H1 (cell line): ENCODE measurements at regions not wholly inside any gene's neighbourhood (a gene's known extent, or its start where the extent isn't known, plus 50 kb on each side); places are given as distances from the start of the nearest gene placed in this dataset.

ENCODE experiments used
- CTCF ChIA-PET: fragments of 300-600 bp; sonication (Branson Sonifier 250); formaldehyde crosslinking; loops from one replicate; lab custom pipeline; 2021; ENCODE audit not compliant: partially characterized antibody; lab: Charles Lee
- POLR2A ChIA-PET: fragments of 300-600 bp; sonication (Branson Sonifier 250); formaldehyde crosslinking; loops from one replicate; lab custom pipeline; 2021; ENCODE audit warnings: inconsistent platforms; ENCODE audit not compliant: partially characterized antibody; lab: Charles Lee
- DNase-seq, 2 experiments: peaks; one replicate each; pipeline versions ENCODE4 v3.0.0 to v3.0.0-alpha.2; 2010 to 2022; ENCODE audit warnings: low spot score in 2 of 2, low read depth in 1 of 2, mixed read lengths in 1 of 2
- FAIRE-seq: peaks from 2 replicates; lab custom pipeline; 2011; peaks lifted over from hg19 to GRCh38; lab: Jason Lieb, UNC
- H2AFZ ChIP-seq: 2 replicates; pipeline ENCODE4 v1.8.1; 2012; ENCODE audit warnings: low read length, inconsistent platforms
- H2AK5ac ChIP-seq: 2 replicates; pipeline ENCODE4 v1.6.1; 2013; ENCODE audit warnings: low read depth, low read length
- H2BK120ac ChIP-seq: replicated peaks from 2 replicates; pipeline ENCODE3; 2013; ENCODE audit warnings: low read depth, low read length, inconsistent platforms
- H2BK12ac ChIP-seq: 2 replicates; pipeline ENCODE4 v1.6.1; 2013; ENCODE audit warnings: low read depth, low read length
- H2BK15ac ChIP-seq: 2 replicates; pipeline ENCODE4 v1.6.1; 2013; ENCODE audit warnings: low read length
- H2BK20ac ChIP-seq: 2 replicates; pipeline ENCODE4 v1.6.1; 2013; ENCODE audit warnings: low read length
- H2BK5ac ChIP-seq: 2 replicates; pipeline ENCODE4 v1.6.1; 2013; ENCODE audit warnings: low read depth, low read length
- H3K14ac ChIP-seq: 2 replicates; pipeline ENCODE4 v1.6.1; 2013; ENCODE audit warnings: inconsistent platforms; ENCODE audit not compliant: insufficient read length
- H3K18ac ChIP-seq: 2 replicates; pipeline ENCODE4 v1.6.1; 2013; ENCODE audit warnings: low read length; ENCODE audit errors: extremely low read depth
- H3K23ac ChIP-seq: 2 replicates; pipeline ENCODE4 v1.6.1; 2013; ENCODE audit warnings: inconsistent platforms; ENCODE audit not compliant: insufficient read length
- H3K23me2 ChIP-seq: 2 replicates; pipeline ENCODE4 v1.6.1; 2013; ENCODE audit warnings: low read depth, low read length
- H3K27ac ChIP-seq: 2 replicates; pipeline ENCODE4 v1.6.1; 2011; ENCODE audit warnings: low read depth, low read length, inconsistent platforms
- H3K27me3 ChIP-seq, 4 experiments: replicated peaks in 1 of 4; 1 replicate in 1 of 4; 2 replicates in 3 of 4; pipeline versions ENCODE4 v1.6.1 to v1.8.1; 2011 to 2013; ENCODE audit warnings: low read length in 3 of 4, mild to moderate bottlenecking in 3 of 4, inconsistent platforms in 2 of 4, mixed read lengths in 2 of 4, moderate library complexity in 1 of 4; ENCODE audit not compliant: control insufficient read depth in 3 of 4, insufficient read depth in 3 of 4; ENCODE audit errors: extremely low read depth in 1 of 4
- H3K36me3 ChIP-seq, 4 experiments: 2 replicates each; pipeline versions ENCODE4 v1.6.1 to v1.8.1; 2011 to 2013; ENCODE audit warnings: mild to moderate bottlenecking in 4 of 4, low read length in 3 of 4, moderate library complexity in 2 of 4, control low read depth in 1 of 4, inconsistent platforms in 1 of 4; ENCODE audit not compliant: insufficient read depth in 4 of 4, control insufficient read depth in 2 of 4
- H3K4ac ChIP-seq: replicated peaks from 2 replicates; pipeline ENCODE3; 2013; ENCODE audit warnings: low read length, low read depth, mixed read lengths, inconsistent platforms; ENCODE audit not compliant: insufficient read length
- H3K4me1 ChIP-seq, 4 experiments: replicated peaks in 1 of 4; 1 replicate in 1 of 4; 2 replicates in 3 of 4; pipeline versions ENCODE4 v1.6.1 to v1.8.1; 2011 to 2013; ENCODE audit warnings: low read length in 3 of 4, inconsistent platforms in 2 of 4, mixed read lengths in 1 of 4; ENCODE audit not compliant: insufficient read depth in 4 of 4, control insufficient read depth in 3 of 4
- H3K4me2 ChIP-seq, 2 experiments: 2 replicates each; pipeline versions ENCODE4 v1.6.1 to v1.8.1; 2011 to 2013; ENCODE audit warnings: low read depth in 2 of 2, low read length in 2 of 2, control low read depth in 1 of 2, inconsistent platforms in 1 of 2, mild to moderate bottlenecking in 1 of 2; ENCODE audit not compliant: insufficient read depth in 1 of 2
- H3K4me3 ChIP-seq, 4 experiments: fragments of 200-600, 300-600 bp in 1 of 4; sonication (generic), shearing (Covaris generic), sonication (Bioruptor Twin) in 1 of 4; 2 replicates each; pipeline versions ENCODE4 v1.5.1 to v1.8.1; 2011 to 2016; ENCODE audit warnings: low read length in 4 of 4, low read depth in 3 of 4, control low read depth in 2 of 4, inconsistent platforms in 2 of 4, mild to moderate bottlenecking in 2 of 4, mixed read lengths in 1 of 4, moderate library complexity in 1 of 4; ENCODE audit not compliant: insufficient read depth in 2 of 4; ENCODE audit errors: extremely low read depth in 1 of 4
- H3K56ac ChIP-seq: replicated peaks from 2 replicates; pipeline ENCODE3; 2013; ENCODE audit warnings: low read depth, mild to moderate bottlenecking, mixed read lengths, low read length, inconsistent platforms; ENCODE audit not compliant: insufficient read length
- H3K79me1 ChIP-seq: 2 replicates; pipeline ENCODE4 v1.6.1; 2013; ENCODE audit warnings: low read depth, low read length, control low read depth
- H3K79me2 ChIP-seq, 2 experiments: 2 replicates each; pipeline versions ENCODE4 v1.6.1 to v1.8.1; 2012 to 2013; ENCODE audit warnings: low read length in 2 of 2, mild to moderate bottlenecking in 2 of 2, inconsistent platforms in 1 of 2; ENCODE audit not compliant: insufficient read depth in 2 of 2, control insufficient read depth in 1 of 2
- H3K9ac ChIP-seq, 4 experiments: replicated peaks in 1 of 4; 1 replicate in 1 of 4; 2 replicates in 3 of 4; pipeline versions ENCODE4 v1.6.1 to v1.8.1; 2011 to 2013; ENCODE audit warnings: low read depth in 3 of 4, low read length in 3 of 4, control low read depth in 2 of 4, mild to moderate bottlenecking in 2 of 4, moderate library complexity in 2 of 4, inconsistent platforms in 1 of 4; ENCODE audit errors: extremely low read depth in 1 of 4
- H3K9me3 ChIP-seq, 2 experiments: 2 replicates each; pipeline versions ENCODE4 v1.6.1 to v1.8.1; 2012 to 2013; ENCODE audit warnings: mild to moderate bottlenecking in 2 of 2, moderate library complexity in 2 of 2, control low read depth in 1 of 2, inconsistent platforms in 1 of 2, low read depth in 1 of 2, low read length in 1 of 2, mixed read lengths in 1 of 2; ENCODE audit not compliant: insufficient read depth in 2 of 2
- H4K20me1 ChIP-seq, 2 experiments: replicated peaks in 1 of 2; 2 replicates each; pipeline versions ENCODE3 to v1.8.1; 2011 to 2013; ENCODE audit warnings: inconsistent platforms in 2 of 2, low read length in 2 of 2, mild to moderate bottlenecking in 1 of 2; ENCODE audit not compliant: insufficient read depth in 2 of 2, control insufficient read depth in 1 of 2
- H4K5ac ChIP-seq: 2 replicates; pipeline ENCODE4 v1.6.1; 2013; ENCODE audit warnings: low read length, low read depth, mixed read lengths, inconsistent platforms; ENCODE audit not compliant: insufficient read length
- H4K8ac ChIP-seq: 2 replicates; pipeline ENCODE4 v1.8.0; 2013; ENCODE audit warnings: mild to moderate bottlenecking, moderate library complexity, low read length, inconsistent platforms; ENCODE audit not compliant: insufficient read depth; ENCODE audit errors: extremely low read depth
- H4K91ac ChIP-seq: replicated peaks from 2 replicates; pipeline ENCODE3; 2013; ENCODE audit warnings: low read length, mixed read lengths, inconsistent platforms; ENCODE audit not compliant: insufficient read length
- FOSL1 ChIP-seq: IDR thresholded peaks from 2 replicates; pipeline ENCODE4 v1.6.1; 2011; ENCODE audit warnings: mild to moderate bottlenecking, low read depth, low read length, moderate library complexity; ENCODE audit not compliant: insufficient read depth
- POLR2AphosphoS5 ChIP-seq: IDR thresholded peaks from 2 replicates; pipeline ENCODE4 v1.6.1; 2011; ENCODE audit warnings: low read depth, low read length
- SAP30 ChIP-seq: fragments of 300-600 bp; sonication (generic); IDR thresholded peaks from 2 replicates; pipeline ENCODE4 v1.7.1; 2012; ENCODE audit warnings: low read length, moderate library complexity, mild to moderate bottlenecking, inconsistent platforms; ENCODE audit not compliant: insufficient read depth, insufficient replicate concordance
- SIRT6 ChIP-seq: IDR thresholded peaks from one replicate; pipeline ENCODE4 v1.7.1; 2012; ENCODE audit warnings: low read length, inconsistent platforms
- SUZ12 ChIP-seq: fragments of 200-600 bp; sonication (generic); IDR thresholded peaks from 2 replicates; pipeline ENCODE4 v1.6.1; 2012; ENCODE audit warnings: mild to moderate bottlenecking, inconsistent platforms, low read length, moderate library complexity, mixed read lengths
- TCF12 ChIP-seq: IDR thresholded peaks from 2 replicates; pipeline ENCODE4 v1.6.1; 2011; ENCODE audit warnings: low read depth, mild to moderate bottlenecking, low read length
- WGBS, 2 experiments: shearing (Covaris generic) in 1 of 2; methylation state at CpG; one replicate each; pipeline versions ENCODE4 v1.1.6 to v1.1.7; 2013 to 2015; ENCODE audit warnings: low lambda C conversion rate in 2 of 2, mixed read lengths in 2 of 2, inconsistent platforms in 1 of 2, low coverage in 1 of 2, missing lambda C conversion rate in 1 of 2; ENCODE audit not compliant: insufficient replicate concordance in 2 of 2, insufficient coverage in 1 of 2, insufficient read length in 1 of 2; ENCODE audit errors: extremely low coverage in 1 of 2, missing lambda C conversion rate in 1 of 2; 5-methylcytosine and 5-hydroxymethylcytosine counted together

DNA sequence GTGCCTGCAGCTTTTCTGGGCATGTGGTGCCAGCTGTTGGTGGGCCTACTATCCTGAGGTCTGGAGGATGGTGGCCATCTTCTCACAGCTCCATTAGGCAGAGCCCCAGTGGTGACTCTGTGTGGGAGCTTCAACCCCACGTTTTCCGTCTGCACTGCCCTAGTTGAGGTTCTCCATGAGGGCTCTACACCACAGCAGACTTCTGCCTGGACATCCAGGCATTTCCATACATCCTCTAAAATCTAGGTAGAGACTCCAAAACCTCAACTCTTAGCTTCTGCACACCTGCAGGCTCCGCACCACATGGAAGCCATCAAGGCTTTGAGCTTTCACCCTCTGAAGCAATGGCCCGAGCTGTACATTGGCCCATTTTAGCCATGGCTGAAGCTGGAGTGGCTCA lies 153.3 kb upstream of the PGRMC2 start:
- Histone ChIP-seq H3K27ac (no peak overlapping the region), H2BK15ac (no peak overlapping the region), H3K4me2 (no peak overlapping the region), H2BK120ac (no peak overlapping the region), H3K56ac (no peak overlapping the region), H2AK5ac (no peak overlapping the region), H3K79me2 (no peaks in the 10 kb centered on the region), H4K20me1 (no peaks in the 10 kb centered on the region), H2BK20ac (no peak overlapping the region), H4K8ac (no peak overlapping the region), H3K79me1 (no peaks in the 10 kb centered on the region), H4K5ac (no peak overlapping the region), H2BK12ac (no peak overlapping the region), H2BK5ac (no peak overlapping the region), H3K23me2 (no peaks in the 10 kb centered on the region), H3K18ac (no peak overlapping the region), H3K36me3 (no peaks in the 10 kb centered on the region; a peak in 1 of 8 replicates), H2AFZ (no peak overlapping the region), H3K23ac (no peak overlapping the region), H3K9me3 (peaks cover 15 to 23% of the 10 kb centered on the region in 2 experiments), H3K4me1 (no peaks in the 10 kb centered on the region), H3K9ac (no peak overlapping the region), H3K27me3 (no peaks in the 10 kb centered on the region), H3K4ac (no peak overlapping the region), H3K14ac (no peak overlapping the region), H3K4me3 (no peak overlapping the region), H4K91ac (no peak overlapping the region)
- whole genome bisulfite sequencing, 2 experiments = 88% methylated on average over 4 of the region's 4 CpGs; no CpG with 5 or more reads in 1 of the 2 experiments
- POLR2A ChIA-PET = no interaction called here
- no peak for FAIRE-seq
- DNase-seq = no peak
- CTCF ChIA-PET = interaction anchor here (0.6 to 1.2 kb wide), 3 partner anchors 13 to 250 kb away, joined by 3 to 7 read pairs (median 5); no protein-coding TSS in a partner anchor
- TF ChIP-seq SIRT6 (no peak), FOSL1 (no peak), SUZ12 (no peak), SAP30 (no peak), POLR2AphosphoS5 (no peak), TCF12 (no peak)
